Mesendoderm (in vitro differentiated cells): ENCODE measurements at regions not wholly inside any gene's neighbourhood (a gene's known extent, or its start where the extent isn't known, plus 50 kb on each side); places are given as distances from the start of the nearest gene placed in this dataset.

Experiments used
- DNase-seq: peaks from one replicate; pipeline ENCODE4 v3.0.0; 2013
- H2AK5ac ChIP-seq: 2 replicates; pipeline ENCODE4 v1.6.1; 2013; ENCODE audit warnings: low read length, inconsistent platforms
- H2BK120ac ChIP-seq: 2 replicates; pipeline ENCODE4 v1.6.1; 2013; ENCODE audit warnings: low read depth, mild to moderate bottlenecking, low read length, moderate library complexity, mixed read lengths
- H2BK15ac ChIP-seq: replicated peaks from 2 replicates; pipeline ENCODE4 v1.6.1; 2013; ENCODE audit warnings: low read depth, mild to moderate bottlenecking, moderate library complexity
- H2BK5ac ChIP-seq: 2 replicates; pipeline ENCODE4 v1.6.1; 2013; ENCODE audit warnings: low read length, inconsistent platforms
- H3K18ac ChIP-seq: 2 replicates; pipeline ENCODE4 v1.6.1; 2013; ENCODE audit warnings: mild to moderate bottlenecking, low read length, mixed read lengths
- H3K23ac ChIP-seq: one replicate; pipeline ENCODE4 v1.6.1; 2013; ENCODE audit warnings: low read length
- H3K27ac ChIP-seq: 2 replicates; pipeline ENCODE4 v1.5.1; 2013; ENCODE audit warnings: low read depth, mild to moderate bottlenecking, inconsistent platforms, low read length, moderate library complexity
- H3K27me3 ChIP-seq: 2 replicates; pipeline ENCODE4 v1.6.1; 2013; ENCODE audit warnings: low read length, control low read depth, mild to moderate bottlenecking, inconsistent platforms; ENCODE audit not compliant: insufficient read depth, poor library complexity
- H3K36me3 ChIP-seq: 2 replicates; pipeline ENCODE4 v1.6.1; 2013; ENCODE audit warnings: low read length, inconsistent platforms; ENCODE audit not compliant: control insufficient read depth, insufficient read depth
- H3K4ac ChIP-seq: one replicate; pipeline ENCODE4 v1.6.1; 2013; ENCODE audit warnings: low read depth, mild to moderate bottlenecking, low read length, moderate library complexity
- H3K4me1 ChIP-seq: 2 replicates; pipeline ENCODE4 v1.6.1; 2013; ENCODE audit warnings: low read depth, low read length, inconsistent platforms; ENCODE audit not compliant: control insufficient read depth
- H3K4me2 ChIP-seq: 2 replicates; pipeline ENCODE4 v1.6.1; 2013; ENCODE audit warnings: low read length
- H3K4me3 ChIP-seq: 2 replicates; pipeline ENCODE4 v1.5.1; 2013; ENCODE audit warnings: mild to moderate bottlenecking, low read length
- H3K56ac ChIP-seq: one replicate; pipeline ENCODE4 v1.6.1; 2013; ENCODE audit warnings: low read length
- H3K79me1 ChIP-seq: 2 replicates; pipeline ENCODE4 v1.6.1; 2013; ENCODE audit warnings: low read length, inconsistent platforms
- H3K79me2 ChIP-seq: 2 replicates; pipeline ENCODE4 v1.6.1; 2013; ENCODE audit warnings: mild to moderate bottlenecking, low read length; ENCODE audit not compliant: control insufficient read depth, insufficient read depth
- H3K9ac ChIP-seq: 2 replicates; pipeline ENCODE4 v1.6.1; 2013; ENCODE audit warnings: low read length, inconsistent platforms
- H4K5ac ChIP-seq: one replicate; pipeline ENCODE4 v1.6.1; 2013; ENCODE audit warnings: low read length
- H4K8ac ChIP-seq: one replicate; pipeline ENCODE4 v1.6.1; 2013; ENCODE audit warnings: low read depth, mild to moderate bottlenecking, control low read depth, low read length, moderate library complexity
- WGBS: extraction: QIAGEN DNeasy Blood & Tissue Kit; methylation state at CpG from one replicate; pipeline ENCODE4 v1.1.7; 2013; ENCODE audit warnings: low lambda C conversion rate, missing lambda C conversion rate; ENCODE audit not compliant: insufficient coverage; ENCODE audit errors: extremely low coverage; 5-methylcytosine and 5-hydroxymethylcytosine counted together

DNA sequence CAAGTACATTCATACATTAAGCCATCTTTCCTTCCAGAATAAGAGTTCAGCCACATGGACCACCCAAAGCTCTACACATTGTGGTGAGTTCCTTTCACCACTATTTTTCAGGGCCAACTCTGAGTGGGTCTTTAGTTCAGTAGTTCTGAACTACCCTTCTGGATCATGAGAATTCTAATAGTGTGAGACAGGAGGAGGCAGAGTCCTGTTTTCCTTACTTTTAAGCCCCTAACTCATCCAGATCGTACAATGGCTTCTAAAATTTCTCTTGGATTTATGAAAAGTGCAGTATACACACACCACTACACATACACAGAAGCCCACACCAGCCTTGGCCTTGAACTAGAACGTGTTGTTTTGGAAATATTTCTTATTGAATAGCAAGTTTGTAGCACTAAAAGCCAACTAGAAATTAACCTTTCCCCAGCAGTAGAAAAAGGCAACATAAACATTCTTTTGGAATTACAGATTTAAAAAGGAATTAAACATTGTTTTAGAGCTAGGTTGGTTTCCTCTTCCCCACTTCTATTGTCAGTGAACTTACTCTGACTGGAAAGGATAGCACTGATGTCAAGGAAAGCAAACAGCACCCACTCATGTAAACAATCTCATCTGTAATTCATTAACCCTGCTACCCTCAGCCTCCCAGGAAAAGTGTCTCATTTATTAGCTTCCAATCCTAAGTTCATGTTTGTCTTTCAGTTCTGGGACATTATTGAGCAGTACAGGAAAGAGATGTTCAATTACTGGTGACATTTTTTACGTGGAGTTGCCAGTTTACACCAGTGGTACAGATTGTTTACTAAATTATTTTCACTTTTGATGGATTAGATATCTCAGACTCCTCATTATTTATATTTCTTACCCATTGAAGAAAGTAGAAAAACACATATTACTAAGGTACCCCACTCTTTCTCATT, 95.7 kb upstream of the AGTR1 start:
- Histone ChIP-seq H3K27me3 (no peaks in the 10 kb centered on the region), H3K4me2 (no peak overlapping the region), H3K9ac (no peak overlapping the region), H3K27ac (no peak overlapping the region), H3K4ac (no peak overlapping the region), H3K36me3 (no peaks in the 10 kb centered on the region), H3K79me1 (no peaks in the 10 kb centered on the region), H3K18ac (no peak overlapping the region), H3K4me3 (no peak overlapping the region), H2BK120ac (no peak overlapping the region), H2BK5ac (no peak overlapping the region), H3K23ac (no peak overlapping the region), H2AK5ac (no peak overlapping the region), H3K4me1 (no peaks in the 10 kb centered on the region), H3K56ac (no peak overlapping the region), H4K8ac (no peak overlapping the region), H2BK15ac (no peak overlapping the region), H4K5ac (no peak overlapping the region), H3K79me2 (no peaks in the 10 kb centered on the region)
- DNase-seq = no peak
- WGBS = no CpG with 5 or more reads among the region's 3 CpGs

DNA sequence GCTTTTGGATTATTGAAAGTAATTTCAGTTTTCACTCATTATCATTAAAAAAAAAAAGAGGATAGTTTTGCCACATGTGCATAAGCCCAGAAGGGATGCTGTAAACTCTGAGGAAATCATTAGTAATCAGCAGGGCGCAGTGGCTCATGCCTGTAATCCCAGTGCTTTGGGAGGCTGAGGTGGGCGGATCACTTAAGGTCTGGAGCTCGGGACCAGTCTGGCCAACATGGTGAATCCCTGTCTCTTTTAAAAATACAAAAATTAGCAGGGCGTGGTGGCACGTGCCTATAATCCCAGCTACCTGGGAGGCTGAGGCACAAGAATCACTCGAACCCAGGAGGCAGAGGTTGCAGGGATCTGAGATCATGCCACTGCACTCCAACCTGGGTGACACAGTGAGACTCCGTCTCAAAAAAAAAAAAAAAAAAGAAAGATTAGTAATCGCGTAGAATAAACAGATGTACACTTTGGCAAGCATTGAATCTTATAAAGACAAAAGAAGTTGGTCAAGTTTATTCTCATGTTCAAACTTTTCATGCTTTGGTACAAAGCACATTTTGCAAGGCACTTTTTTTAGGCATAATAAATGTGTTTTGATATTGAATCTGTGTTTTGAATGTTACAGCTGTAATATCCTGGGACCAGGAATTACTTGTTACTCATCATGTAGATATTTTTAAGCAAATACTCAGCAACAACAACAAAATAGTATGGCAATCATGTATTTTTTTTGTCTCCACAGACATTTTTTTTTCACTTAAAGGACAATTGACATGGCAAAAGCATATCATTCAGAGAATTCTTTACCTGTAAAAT, 93.2 kb upstream of the AGTR1 start:
- H3K79me2 ChIP-seq = no peaks in the 10 kb centered on the region
- no peak overlapping the region for H3K4me2 ChIP-seq
- H3K27ac ChIP-seq = no peak overlapping the region
- no peak overlapping the region for H3K9ac ChIP-seq
- H2BK5ac ChIP-seq = no peak overlapping the region
- no peak overlapping the region for H3K4me3 ChIP-seq
- DNase-seq = no peak
- H3K27me3 ChIP-seq = no peaks in the 10 kb centered on the region
- H2BK120ac ChIP-seq = no peak overlapping the region
- H3K4ac ChIP-seq = no peak overlapping the region
- H3K23ac ChIP-seq = no peak overlapping the region
- H3K4me1 ChIP-seq = no peaks in the 10 kb centered on the region
- H2BK15ac ChIP-seq = no peak overlapping the region
- no peaks in the 10 kb centered on the region for H3K36me3 ChIP-seq
- WGBS = no CpG with 5 or more reads among the region's 9 CpGs
- H4K8ac ChIP-seq = no peak overlapping the region
- no peaks in the 10 kb centered on the region for H3K79me1 ChIP-seq
- no peak overlapping the region for H3K56ac ChIP-seq
- H2AK5ac ChIP-seq = no peak overlapping the region
- H3K18ac ChIP-seq = no peak overlapping the region
- no peak overlapping the region for H4K5ac ChIP-seq

DNA sequence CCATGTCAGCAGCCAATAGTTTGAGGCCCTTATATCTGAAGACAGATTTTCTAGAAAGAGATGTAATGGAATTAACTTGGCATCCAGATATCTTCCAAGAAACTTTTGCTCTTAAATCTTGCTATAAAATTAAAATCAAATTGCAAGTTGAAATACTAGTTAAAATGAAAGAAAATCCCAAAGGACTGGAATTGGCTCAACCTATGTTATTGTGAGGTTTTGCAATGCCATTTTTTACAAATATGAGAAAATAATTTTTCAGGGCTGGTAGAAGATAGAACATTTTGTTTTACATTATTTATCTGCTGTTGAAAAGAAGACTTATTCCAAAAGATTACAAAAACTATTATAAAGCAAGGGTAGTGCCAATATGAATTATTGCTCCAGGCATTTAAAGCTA, 92.2 kb upstream of the AGTR1 start:
- no peak overlapping the region for H3K4me3 ChIP-seq
- no peak overlapping the region for H3K56ac ChIP-seq
- H3K18ac ChIP-seq = no peak overlapping the region
- no peak overlapping the region for H3K4ac ChIP-seq
- no peak overlapping the region for H4K5ac ChIP-seq
- H3K79me1 ChIP-seq = no peaks in the 10 kb centered on the region
- no peaks in the 10 kb centered on the region for H3K4me1 ChIP-seq
- DNase-seq = no peak
- H3K79me2 ChIP-seq = no peaks in the 10 kb centered on the region
- no peak overlapping the region for H2BK15ac ChIP-seq
- H4K8ac ChIP-seq = no peak overlapping the region
- no peak overlapping the region for H2BK5ac ChIP-seq
- H2BK120ac ChIP-seq = no peak overlapping the region
- no peak overlapping the region for H3K9ac ChIP-seq
- H3K27ac ChIP-seq = no peak overlapping the region
- no peak overlapping the region for H3K4me2 ChIP-seq
- H2AK5ac ChIP-seq = no peak overlapping the region
- no peak overlapping the region for H3K23ac ChIP-seq
- H3K36me3 ChIP-seq = no peaks in the 10 kb centered on the region
- H3K27me3 ChIP-seq = no peaks in the 10 kb centered on the region

DNA sequence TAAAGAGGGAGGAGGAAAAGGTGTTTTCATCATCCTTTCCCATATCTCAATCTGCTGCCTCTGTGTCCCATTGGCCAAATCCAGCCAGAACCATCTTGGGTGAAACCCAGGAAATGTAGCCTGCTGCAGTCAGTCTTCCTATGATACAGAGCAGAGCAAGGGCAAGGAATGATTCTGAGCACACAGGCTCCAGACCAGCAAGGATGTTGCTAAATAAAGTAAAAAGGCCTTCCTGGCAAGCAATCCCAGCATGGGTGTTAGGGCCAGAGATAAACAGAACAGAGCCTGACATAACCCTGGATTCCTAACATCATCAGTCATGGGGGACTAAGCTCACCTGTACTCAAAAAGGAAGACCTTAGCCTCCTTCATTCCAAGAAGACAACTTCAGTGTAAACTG, 90.7 kb upstream of the AGTR1 start:
- Histone ChIP-seq H3K27ac (no peak overlapping the region), H3K9ac (no peak overlapping the region), H3K79me2 (no peaks in the 10 kb centered on the region), H4K8ac (no peak overlapping the region), H3K79me1 (no peaks in the 10 kb centered on the region), H3K4me3 (no peak overlapping the region), H3K4me2 (no peak overlapping the region), H3K36me3 (no peaks in the 10 kb centered on the region), H2BK5ac (no peak overlapping the region), H3K56ac (no peak overlapping the region), H3K18ac (no peak overlapping the region), H3K4ac (no peak overlapping the region), H4K5ac (no peak overlapping the region), H2BK120ac (no peak overlapping the region), H3K23ac (no peak overlapping the region), H2BK15ac (no peak overlapping the region), H2AK5ac (no peak overlapping the region), H3K27me3 (no peaks in the 10 kb centered on the region), H3K4me1 (no peaks in the 10 kb centered on the region)
- DNase-seq = peak; percentile 67

DNA sequence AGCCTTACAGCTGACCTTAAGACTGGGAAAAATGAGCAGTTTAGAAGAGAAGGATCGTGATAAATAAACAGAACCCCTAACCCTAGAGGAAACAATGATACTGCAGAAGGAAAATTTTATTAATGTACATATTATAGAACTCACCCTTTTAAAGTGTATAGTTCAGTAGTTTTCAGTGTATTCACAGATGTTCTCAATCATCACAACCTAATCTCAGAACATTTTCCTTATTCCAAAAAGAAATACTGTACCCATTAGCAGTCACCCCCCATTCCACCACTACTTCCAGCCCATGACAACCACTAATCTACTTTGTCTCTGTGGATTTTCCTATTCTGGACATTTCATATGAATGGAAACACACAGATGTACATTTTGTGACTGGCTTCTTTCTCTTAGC, 90.2 kb upstream of the AGTR1 start:
- H3K27me3 ChIP-seq = no peaks in the 10 kb centered on the region
- H3K4ac ChIP-seq = no peak overlapping the region
- H3K4me3 ChIP-seq = no peak overlapping the region
- no peaks in the 10 kb centered on the region for H3K4me1 ChIP-seq
- H3K4me2 ChIP-seq = no peak overlapping the region
- DNase-seq = no peak
- H3K79me1 ChIP-seq = no peaks in the 10 kb centered on the region
- H3K56ac ChIP-seq = no peak overlapping the region
- H4K5ac ChIP-seq = no peak overlapping the region
- H3K9ac ChIP-seq = no peak overlapping the region
- no peak overlapping the region for H3K18ac ChIP-seq
- H2BK120ac ChIP-seq = no peak overlapping the region
- H2AK5ac ChIP-seq = no peak overlapping the region
- H3K36me3 ChIP-seq = no peaks in the 10 kb centered on the region
- no CpG with 5 or more reads among the region's 1 CpG for WGBS
- no peak overlapping the region for H3K23ac ChIP-seq
- no peak overlapping the region for H3K27ac ChIP-seq
- no peak overlapping the region for H2BK5ac ChIP-seq
- H3K79me2 ChIP-seq = no peaks in the 10 kb centered on the region
- no peak overlapping the region for H2BK15ac ChIP-seq
- no peak overlapping the region for H4K8ac ChIP-seq
